Gastrocnemius medialis (tissue), 4 donors: ENCODE measurements at regions not wholly inside any gene's neighbourhood (a gene's known extent, or its start where the extent isn't known, plus 50 kb on each side); places are given as distances from the start of the nearest gene placed in this dataset.

Source experiments
- POLR2A ChIP-seq, 2 donors: fragments of 450-650 bp; IDR thresholded peaks; one replicate each; pipeline ENCODE4 v1.6.1; 2017; ENCODE audit warnings: antibody characterized with exemption in 2 of 2, mild to moderate bottlenecking in 2 of 2, moderate library complexity in 2 of 2
- TF ChIP-seq, protein P1 (sequence below), 5 experiments: fragments of 450-650 bp in 3 of 5; fragments of 200-600 bp in 2 of 5; sonication (generic) in 2 of 5; IDR thresholded peaks in 4 of 5; conservative IDR thresholded peaks in 1 of 5; 1 replicate in 4 of 5; 2 replicates in 1 of 5; pipeline ENCODE4 v1.5.1; 2016 to 2019; ENCODE audit warnings: antibody characterized with exemption in 5 of 5, mild to moderate bottlenecking in 3 of 5, moderate library complexity in 3 of 5

- TF ChIP-seq, protein P1, sequence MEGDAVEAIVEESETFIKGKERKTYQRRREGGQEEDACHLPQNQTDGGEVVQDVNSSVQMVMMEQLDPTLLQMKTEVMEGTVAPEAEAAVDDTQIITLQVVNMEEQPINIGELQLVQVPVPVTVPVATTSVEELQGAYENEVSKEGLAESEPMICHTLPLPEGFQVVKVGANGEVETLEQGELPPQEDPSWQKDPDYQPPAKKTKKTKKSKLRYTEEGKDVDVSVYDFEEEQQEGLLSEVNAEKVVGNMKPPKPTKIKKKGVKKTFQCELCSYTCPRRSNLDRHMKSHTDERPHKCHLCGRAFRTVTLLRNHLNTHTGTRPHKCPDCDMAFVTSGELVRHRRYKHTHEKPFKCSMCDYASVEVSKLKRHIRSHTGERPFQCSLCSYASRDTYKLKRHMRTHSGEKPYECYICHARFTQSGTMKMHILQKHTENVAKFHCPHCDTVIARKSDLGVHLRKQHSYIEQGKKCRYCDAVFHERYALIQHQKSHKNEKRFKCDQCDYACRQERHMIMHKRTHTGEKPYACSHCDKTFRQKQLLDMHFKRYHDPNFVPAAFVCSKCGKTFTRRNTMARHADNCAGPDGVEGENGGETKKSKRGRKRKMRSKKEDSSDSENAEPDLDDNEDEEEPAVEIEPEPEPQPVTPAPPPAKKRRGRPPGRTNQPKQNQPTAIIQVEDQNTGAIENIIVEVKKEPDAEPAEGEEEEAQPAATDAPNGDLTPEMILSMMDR (IDR thresholded peaks at IDR 0.05 in 4 of 5, conservative IDR thresholded peaks at IDR 0.05 in 1 of 5) = no peak
- no peak for TF ChIP-seq POLR2A (IDR thresholded peaks at IDR 0.05)
Observed at GRCh38 chr1:184228558-184228957, 158.3 kb upstream of the C1orf21 start.
